OCI-LY3 (cell line): ENCODE measurements at regions not wholly inside any gene's neighbourhood (a gene's known extent, or its start where the extent isn't known, plus 50 kb on each side); places are given as distances from the start of the nearest gene placed in this dataset.

Experiments
- EZH2phosphoT487 ChIP-seq: fragments of 200-600 bp; shearing (Covaris generic); IDR thresholded peaks from 2 replicates; pipeline ENCODE4 v1.6.1; 2018; ENCODE audit warnings: antibody characterized with exemption, mixed run types, low read depth
- TF ChIP-seq, protein P1 (sequence below): fragments of 200-600, 300-600 bp; sonication (generic); IDR thresholded peaks from 2 replicates; pipeline ENCODE4 v1.5.1; 2014; ENCODE audit warnings: antibody characterized with exemption, low read length, low read depth

GRCh38 chr2:147358375-147358774, 486.5 kb upstream of the ACVR2A start:
- TF ChIP-seq, protein P1, sequence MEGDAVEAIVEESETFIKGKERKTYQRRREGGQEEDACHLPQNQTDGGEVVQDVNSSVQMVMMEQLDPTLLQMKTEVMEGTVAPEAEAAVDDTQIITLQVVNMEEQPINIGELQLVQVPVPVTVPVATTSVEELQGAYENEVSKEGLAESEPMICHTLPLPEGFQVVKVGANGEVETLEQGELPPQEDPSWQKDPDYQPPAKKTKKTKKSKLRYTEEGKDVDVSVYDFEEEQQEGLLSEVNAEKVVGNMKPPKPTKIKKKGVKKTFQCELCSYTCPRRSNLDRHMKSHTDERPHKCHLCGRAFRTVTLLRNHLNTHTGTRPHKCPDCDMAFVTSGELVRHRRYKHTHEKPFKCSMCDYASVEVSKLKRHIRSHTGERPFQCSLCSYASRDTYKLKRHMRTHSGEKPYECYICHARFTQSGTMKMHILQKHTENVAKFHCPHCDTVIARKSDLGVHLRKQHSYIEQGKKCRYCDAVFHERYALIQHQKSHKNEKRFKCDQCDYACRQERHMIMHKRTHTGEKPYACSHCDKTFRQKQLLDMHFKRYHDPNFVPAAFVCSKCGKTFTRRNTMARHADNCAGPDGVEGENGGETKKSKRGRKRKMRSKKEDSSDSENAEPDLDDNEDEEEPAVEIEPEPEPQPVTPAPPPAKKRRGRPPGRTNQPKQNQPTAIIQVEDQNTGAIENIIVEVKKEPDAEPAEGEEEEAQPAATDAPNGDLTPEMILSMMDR, result no peak
- TF ChIP-seq EZH2phosphoT487, result no peak
